Activated CD8-positive, alpha-beta memory T cell treated with anti-CD3 and anti-CD28 coated beads, Interleukin-2, amount 50 U/mL, for 1 hour (primary cell): ENCODE measurements at regions not wholly inside any gene's neighbourhood (a gene's known extent, or its start where the extent isn't known, plus 50 kb on each side); places are given as distances from the start of the nearest gene placed in this dataset.

Experiments
- DNase-seq: peaks from one replicate; pipeline ENCODE4 v3.0.0-alpha.2; 2020; ENCODE audit errors: extremely low read depth

DNA sequence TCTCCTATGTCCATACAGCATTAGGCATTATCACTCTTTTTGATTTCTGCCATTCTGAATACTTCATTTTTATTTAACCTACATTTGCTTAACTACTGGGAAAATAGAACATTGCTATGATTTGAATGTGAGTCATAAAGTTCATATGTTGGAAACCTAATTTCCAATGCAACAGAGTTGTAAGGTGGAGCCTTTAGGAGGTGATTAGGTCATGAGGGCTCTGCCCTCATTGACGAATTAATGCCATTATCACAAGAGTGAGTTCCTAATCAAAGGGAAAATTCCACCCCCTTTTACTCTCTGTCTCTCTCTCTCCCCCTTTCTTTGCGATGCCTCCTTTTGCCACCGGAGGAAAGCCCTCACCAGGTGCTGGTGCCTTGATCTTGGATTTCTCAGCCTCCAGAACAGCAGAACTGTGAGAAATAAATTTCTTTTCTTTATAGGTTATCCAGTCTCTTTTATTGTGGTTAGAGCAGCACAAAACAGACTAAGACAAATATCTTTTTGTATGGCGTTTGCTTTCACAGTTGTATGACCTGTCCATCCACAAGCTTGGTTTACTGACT is 180.1 kb upstream of the ARID2 start:
- DNase-seq: no peak

DNA sequence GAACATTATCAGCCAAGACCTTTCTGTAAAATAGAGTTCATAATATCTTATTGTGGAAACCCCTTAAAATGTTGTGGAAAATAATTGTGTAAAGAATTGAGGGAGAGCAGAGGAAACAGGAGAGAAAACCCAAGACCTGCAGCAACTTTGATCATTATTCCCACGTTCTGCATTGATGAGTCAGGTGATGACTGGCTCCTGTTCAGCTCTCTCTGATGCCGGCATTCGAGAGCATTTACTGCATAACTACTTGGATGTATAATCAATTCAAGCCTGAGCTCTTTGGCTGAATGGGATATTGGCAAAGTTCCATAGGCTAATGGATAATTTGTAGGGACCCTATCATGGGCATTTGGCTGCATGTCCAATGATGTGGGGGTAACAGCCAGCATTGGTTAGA is 176.3 kb upstream of the ARID2 start:
- DNase-seq: no peak

DNA sequence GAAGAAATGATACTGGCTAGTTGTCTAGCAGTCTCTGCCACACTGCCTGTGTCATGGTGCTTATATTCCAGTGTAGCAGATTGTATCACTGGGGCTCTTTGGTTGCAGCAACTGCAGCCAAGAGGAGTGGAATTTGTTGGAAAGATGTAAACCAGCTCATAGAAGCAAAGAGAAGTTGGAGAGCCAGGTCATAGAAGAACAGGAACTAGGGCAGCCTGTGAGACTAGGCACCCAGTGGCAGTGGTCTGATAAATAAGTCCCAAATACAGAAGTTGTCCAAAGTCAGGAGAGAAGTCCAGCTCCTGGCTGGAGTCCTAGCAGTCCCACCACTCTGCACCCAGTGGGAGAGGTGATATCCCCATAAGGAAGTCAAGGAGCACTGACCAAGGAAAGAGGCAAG is 172.5 kb upstream of the ARID2 start:
- DNase-seq: no peak

DNA sequence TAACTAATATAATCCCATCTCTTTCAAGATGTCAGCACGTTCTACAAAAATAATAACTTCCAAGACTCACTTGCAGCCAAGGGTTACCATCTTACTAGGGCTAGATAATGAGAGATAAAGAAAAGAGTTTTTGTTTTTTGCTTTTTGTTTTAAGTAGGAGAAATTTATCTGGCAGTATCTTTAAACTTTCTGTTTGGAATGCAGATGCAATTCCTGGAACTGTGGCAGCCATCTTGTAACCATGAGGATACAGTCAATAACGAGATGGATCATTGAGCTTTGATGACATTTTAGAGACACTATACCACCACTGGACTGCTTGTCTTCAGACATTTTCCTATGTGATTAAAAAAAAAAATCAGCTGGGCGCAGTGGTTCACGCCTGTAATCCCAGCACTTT is 171.2 kb upstream of the ARID2 start:
- no peak for DNase-seq

DNA sequence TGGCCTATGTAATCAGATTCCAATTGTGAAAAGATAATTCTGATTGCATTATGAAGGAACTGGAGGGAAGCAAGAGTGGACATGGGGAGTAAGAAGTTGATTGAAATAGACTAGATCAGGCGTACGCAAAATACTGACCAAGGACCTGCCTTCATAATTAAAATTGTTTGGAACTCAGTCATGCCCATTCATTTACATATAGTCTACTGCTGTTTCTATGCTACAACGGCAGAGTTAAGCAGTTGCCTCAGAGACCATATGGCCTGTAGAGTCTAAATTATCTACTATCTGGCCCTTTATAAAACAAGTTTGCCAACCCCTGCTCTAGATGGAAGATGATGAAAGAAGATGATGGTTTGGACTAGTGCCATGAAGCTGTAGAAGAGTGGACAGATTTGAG is 170.0 kb upstream of the ARID2 start:
- no peak for DNase-seq

DNA sequence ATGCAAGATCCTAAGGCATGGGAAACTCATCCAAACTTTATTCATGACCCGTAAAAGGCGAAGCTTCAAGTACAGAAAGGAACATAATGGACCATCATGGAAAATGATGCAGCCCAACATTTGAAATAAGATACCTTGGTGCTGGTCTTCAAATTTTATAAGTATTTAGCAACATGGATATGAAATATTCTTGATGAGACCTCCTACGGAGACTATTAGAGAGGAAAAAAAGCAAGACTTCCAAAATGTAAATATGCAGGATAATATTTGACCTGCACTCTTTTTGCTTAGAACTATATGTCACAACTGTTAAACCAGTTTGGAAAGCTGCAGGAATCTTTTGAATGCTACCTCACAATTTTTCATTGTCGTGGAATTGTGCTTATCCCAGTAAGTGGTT is 168.8 kb upstream of the ARID2 start:
- no peak for DNase-seq

DNA sequence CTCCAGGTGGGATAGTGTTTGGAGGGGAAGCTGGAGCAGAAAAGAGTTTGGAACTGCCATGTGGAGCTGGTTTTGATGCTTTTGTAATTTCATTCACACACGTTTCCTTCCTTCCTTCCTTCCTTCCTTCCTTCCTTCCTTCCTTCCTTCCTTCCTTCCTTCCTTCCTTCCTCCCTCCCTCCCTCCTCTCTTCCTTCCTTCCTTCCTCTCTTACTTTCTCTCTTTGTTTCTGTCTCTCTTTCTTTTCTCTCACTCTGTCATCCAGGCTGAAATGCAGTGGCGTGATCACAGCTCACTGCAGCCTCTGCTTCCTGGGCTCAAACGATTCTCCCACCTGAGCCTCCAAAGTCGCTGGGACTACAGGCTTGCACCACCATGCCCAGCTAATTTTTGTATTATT is 168.0 kb upstream of the ARID2 start:
- DNase-seq: no peak

DNA sequence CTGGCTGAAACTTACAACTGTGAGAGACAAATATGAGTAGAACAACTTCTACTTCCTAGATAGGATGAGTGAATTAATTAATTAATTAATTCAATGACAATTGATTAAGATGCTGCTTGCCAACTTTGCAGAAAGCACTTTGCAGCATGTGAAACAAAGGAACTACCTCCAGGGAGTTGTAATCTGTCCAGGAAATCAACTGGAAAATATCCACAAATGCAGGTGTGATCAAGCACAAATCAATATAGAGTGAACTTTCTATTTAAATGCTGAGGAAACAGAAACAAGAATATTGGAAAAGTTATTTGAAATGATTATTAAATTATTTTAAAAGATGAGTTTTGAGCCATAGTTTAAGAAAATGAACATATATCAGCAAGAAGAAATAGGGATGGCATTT is 163.9 kb upstream of the ARID2 start:
- DNase-seq: no peak

DNA sequence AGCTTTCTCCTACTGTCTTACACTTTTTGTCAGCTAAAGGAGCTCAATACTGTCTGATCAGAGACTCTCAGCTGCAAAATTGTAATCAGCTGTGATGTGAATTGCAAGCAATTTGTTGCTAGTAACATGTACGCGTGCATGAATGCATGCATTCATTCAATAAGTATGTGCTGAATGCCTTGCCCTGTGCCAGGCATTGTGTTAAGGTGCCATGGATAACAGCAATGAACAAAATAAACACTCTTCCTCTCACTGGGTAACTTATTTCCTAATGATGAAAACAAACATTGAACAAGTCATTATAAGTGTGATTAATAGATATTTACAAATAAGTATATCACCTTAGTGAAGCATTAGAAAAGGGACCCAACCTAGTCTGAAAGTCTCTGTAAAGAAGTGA is 163.2 kb upstream of the ARID2 start:
- no peak for DNase-seq

DNA sequence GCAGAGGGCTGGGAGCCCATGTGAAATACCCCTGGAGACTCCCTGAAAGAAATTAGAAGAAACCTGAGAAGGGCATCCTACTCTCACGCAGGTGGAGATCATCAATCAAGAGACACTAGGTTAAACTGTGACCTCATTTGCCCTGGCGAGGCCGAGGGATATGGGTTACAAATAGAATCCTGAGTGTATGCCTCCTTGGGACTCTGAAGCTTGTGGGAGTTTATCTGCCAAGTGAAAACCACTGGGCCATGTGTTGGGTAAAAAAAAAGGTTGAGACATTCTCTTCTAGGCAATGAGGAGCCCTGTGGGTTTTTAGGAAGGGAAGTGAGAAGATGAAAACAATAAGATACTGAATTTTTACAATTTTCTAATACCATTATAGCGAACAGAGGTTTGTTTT is 160.7 kb upstream of the ARID2 start:
- DNase-seq: no peak

DNA sequence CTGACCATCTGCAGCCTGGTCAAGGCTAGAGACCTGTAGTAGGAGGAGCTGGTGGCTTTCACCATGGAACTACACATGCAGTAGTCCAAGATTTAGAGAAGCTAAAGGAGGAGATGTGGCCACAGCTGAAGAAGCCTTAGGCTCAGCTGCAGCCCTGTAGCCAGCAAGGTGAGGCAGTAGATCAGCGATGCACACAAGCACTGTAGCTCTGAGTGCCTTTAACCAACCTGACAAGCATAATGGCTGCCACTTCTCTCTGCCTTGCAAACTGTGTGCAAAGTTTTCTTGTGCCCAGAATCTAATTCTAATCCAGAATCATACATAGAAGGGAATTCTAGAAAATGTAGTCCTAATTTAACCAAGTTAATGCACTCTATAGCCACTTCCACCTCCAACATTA is 159.0 kb upstream of the ARID2 start:
- no peak for DNase-seq

DNA sequence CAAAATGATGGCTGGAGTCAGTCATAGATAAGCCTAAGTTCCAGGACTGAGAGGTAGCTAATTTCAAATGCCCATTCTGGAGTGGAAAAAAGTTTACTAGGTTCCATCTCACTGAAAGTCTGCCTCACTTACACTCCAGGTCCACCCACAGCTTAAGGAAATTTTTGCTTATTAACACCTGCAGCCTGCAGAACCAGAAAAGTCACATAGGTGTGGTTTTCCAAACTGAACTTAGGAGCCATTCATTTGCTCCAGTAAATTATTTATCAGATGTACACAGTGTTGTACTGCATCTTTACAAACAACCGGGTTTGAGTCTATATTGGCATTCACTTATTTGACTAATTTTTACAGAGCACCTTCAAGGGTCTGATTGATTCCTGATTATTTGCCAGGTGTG is 157.4 kb upstream of the ARID2 start:
- DNase-seq: no peak

DNA sequence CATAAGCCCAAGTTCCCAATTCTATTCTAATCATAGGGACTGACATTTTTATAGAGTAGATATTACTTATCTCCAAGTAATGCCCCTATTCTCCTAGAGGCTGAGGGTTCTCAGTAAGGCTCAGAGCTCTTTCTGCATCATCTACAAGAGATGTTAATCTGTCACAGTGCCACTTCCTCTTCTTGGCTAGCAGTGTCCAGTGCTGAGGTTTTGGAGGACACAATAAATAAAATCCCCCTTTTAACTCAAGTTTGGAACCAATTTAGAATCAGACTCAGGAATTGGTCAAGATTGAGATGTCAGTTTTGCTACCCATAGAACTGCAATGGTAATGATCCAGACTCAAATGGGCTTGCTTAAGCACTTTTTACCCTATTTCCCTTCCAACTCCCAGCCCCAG is 154.1 kb upstream of the ARID2 start:
- DNase-seq: no peak

DNA sequence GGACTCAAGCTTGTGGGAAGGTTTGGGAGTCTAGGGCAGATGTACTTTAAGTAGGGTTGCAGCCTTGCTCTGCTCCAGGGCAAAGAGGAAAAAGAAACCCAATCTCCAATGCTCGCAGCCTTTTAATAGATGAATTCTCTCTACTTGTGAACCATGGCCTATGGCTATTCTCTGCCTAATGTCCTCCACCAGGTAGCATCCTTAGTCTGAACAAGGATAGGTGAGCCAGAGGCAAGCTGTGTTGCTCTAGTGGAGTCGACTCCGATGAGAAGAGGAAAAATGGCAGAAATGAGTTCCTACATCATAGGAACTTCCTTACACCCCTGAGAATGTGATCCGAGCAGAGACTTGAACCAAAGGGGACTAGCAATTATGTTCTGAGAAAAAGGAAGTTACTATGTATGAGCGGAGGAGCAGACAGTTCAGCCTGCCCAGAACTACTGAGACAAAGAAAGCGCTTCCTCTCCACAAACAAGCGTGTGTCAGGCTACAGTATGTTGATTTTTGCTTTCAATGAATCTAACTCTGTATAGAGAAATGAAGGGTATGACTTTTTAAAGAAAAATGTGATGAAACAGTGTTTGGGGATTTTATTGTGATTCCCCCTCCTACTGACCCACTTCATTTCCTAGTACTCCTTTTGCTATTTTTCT is 153.6 kb upstream of the ARID2 start:
- no peak for DNase-seq

DNA sequence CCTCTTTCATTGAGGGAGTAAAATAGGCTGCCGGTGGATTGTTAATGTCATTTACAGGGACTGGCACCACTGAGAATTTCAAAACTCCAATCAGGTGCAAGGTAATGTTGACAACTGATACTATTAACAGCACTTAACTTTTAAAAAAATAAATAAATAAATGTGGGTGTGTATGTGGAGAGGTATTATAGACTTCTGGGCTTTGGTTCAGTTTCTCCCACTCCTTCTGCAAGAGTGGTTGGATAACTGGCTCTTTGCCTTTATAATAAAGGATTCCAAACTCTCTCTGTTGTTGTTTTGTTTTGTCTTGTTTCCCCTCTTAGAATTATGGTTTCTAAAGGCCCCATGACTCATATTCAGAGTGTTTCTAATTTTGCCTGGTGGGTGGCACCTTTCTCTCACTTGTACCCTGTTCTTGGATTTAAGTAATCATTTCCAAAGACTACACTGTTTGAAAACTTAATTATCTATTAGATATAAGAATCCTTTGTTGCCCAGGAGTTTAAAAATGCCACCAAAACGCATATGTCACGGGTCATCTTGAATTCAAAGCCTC is 151.6 kb upstream of the ARID2 start:
- no peak for DNase-seq

DNA sequence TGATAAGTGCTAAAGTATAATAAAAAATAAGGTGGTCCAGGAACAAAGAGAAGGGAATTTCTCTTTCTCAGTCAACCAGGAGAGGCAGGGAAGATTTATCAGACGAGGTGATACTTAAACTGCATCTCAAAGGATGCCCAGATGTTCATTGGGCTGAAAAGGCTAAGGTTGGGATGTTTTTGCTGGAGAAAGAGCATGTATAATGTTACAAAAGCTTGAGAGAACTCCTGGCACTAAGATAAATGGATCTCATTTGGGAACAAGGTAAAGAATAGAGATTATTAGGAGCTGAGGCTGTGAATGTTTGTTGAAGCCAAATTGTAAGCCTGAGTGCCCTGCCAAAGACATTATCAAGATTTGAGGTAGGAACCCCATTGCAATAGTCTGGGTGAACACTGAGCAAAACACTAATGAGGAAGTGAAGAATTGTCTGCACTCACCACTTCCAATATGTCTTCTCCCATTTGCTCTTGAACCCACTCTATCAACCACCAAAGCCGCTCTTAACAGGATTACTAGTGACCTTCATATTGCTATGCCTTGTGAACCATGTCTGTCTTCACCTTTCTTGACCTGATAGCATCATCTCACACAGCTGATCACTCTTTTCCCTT is 149.0 kb upstream of the ARID2 start:
- no peak for DNase-seq

DNA sequence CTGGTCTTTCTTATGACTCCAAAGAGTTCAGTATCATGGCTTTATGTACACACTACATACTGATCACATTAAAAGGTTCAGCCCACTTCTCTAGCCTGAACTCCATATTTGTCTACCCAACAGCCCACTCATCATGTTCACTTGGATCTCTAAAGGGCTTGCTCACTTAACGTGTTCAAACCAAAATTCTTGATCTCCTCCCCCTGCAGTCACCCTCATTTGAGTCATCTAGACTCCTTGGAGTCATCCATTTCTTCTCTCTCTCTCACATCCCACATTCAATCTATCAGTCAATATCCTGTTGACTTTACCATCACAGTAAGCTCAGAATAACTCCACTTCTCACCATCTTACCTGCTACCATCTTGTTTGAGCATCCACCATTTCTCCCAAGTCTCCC is 148.4 kb upstream of the ARID2 start:
- no peak for DNase-seq

DNA sequence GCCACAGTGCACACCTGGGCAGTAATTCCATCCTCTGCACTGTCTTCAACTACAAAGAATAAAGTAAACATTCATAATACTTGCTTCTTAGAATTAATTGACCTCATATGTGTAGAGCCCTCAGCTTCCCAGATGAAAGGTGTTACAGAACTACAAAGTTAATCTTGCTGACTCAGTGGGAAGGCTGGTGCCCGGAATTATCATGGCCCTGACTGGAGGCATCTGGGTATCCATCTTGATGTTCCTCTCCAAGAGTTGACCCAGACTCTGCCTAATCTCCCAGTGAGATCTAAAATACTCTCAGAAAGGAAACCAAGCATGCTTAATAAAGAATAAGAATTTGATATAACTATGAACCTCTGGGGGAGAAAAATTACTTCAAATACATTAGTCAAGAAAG is 147.0 kb upstream of the ARID2 start:
- DNase-seq: no peak

DNA sequence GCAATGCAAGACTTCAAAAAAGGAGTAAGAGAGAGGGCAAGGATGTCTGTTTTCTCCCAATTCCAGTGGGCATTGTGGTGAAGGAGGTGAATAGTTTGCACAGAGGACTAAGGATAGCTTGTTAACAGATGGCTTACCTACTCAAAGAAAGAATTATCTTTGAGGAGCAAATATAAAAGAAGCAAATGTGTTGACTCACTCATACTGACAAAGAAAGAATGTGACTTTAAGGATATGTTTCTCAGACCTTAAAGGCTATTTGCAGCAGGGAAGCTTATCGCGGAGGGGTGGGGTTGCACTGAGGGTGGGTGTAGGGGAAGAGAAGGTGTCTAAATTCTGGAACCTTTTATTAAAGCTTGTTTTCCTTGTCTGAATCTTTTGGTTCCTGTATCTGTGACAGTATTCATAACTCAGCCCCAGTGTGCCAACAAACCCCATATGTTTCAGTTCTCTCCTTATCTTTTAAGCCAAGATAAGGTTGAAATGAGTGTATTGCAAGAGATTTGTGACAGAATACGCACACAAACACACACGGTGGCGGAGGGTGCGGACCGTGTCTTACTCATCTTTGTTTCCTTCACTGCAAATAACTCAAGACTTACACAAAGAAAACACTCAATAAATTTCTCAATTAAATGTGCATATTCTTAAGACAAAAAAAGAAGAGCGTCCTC is 146.4 kb upstream of the ARID2 start:
- DNase-seq: no peak

DNA sequence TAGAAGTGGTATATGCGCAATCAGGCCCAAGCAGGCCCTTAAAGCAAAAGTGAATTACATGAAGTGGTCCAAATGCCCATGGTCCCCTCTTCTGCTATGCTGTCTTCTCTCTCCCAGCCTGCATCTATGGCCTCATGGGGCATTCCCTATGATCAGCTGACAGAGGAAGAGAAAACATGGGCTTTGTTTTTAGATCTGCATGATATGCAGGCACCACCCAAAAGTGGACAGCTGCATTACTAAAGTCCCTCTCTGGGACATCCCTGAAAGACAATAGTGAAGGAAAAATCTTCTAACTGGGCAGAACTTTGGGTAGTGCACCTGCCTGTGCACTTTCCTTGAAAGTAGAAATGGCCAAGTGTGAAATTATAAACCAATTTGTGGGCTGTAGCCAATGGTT is 145.2 kb upstream of the ARID2 start:
- DNase-seq: no peak

DNA sequence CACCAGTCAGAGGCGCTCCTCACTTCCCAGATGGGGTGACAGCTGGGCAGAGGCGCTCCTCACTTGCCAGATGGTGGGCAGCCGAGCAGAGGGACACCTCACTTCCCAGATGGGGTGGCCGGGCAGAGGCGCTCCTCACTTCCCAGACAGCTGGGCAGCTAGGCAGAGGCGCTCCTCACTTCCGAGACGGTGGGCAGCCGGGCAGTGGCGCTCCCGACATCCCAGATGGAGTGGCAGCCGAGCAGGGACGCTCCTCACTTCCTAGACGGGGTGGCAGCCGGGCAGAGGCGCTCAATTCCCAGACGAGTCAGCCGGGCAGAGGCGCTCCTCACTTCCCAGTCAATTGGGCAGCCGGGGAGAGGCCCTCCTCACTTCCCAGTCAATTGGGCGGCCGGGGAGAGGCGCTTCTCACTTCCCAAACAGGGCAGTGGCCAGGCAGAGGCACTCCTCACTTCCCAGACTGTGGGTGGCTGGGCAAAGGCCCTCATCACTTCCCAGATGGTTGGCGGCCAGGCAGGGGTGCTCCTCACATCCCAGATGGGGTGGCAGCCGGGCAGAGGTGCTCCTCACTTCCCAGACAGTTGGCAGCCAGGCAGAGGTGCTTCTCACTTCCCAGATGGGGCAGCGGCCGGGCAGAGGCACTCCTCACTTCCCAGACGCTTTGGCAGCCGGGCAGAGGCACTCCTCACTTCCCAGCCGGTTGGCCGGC is 143.8 kb upstream of the ARID2 start:
- no peak for DNase-seq

DNA sequence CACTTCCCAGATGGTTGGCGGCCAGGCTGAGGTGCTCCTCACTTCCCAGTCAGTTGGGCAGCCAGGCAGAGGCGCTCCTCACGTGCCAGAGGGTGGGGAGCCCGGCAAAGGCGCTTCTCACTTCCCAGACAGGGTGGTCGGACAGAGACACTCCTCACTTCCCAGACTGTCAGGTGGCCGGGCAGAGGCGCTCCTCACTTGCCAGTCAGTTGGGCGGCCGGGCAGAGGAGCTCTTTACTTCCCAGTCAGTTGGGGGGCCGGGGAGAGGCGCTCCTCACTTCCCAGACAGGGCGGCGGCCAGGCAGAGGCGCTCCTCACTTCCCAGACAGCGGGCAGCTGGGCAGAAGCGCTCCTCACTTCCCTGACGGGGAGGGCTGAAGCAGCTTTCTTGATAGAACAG is 143.0 kb upstream of the ARID2 start:
- no peak for DNase-seq
